PC-3 (cell line): ENCODE measurements at regions not wholly inside any gene's neighbourhood (a gene's known extent, or its start where the extent isn't known, plus 50 kb on each side); places are given as distances from the start of the nearest gene placed in this dataset.
"Not testable (repeated sequence)": the region's sequence is repeated elsewhere in the genome, so short reads cannot be mapped to it uniquely, and the experiment has no call there.

Experiments used
- ATAC-seq: fragments of 200-7000 bp; cut with Tn5 transposase; 2 replicates; pipeline ENCODE4 v1.9.1; 2020; ENCODE audit warnings: mild to moderate bottlenecking, moderate library complexity
- BruUV-seq: library from RNA; stranded (reverse); fragments of 400-500 nt; replicated peaks from 2 replicates; lab custom pipeline; 2021; lab: Mats Ljungman, UMichigan
- CTCF ChIA-PET: fragments of 300-600 bp; sonication (Branson Sonifier 250); formaldehyde crosslinking; loops from one replicate; lab custom pipeline; 2022; ENCODE audit warnings: antibody characterized with exemption; lab: Charles Lee
- POLR2A ChIA-PET: fragments of 300-600 bp; sonication (Branson Sonifier 250); formaldehyde crosslinking; loops from one replicate; lab custom pipeline; 2022; ENCODE audit warnings: antibody characterized with exemption; ENCODE audit not compliant: unreplicated experiment; lab: Charles Lee
- DNase-seq: peaks from one replicate; pipeline ENCODE4 v3.0.0-alpha.2; 2015
- H2AFZ ChIP-seq: fragments of 300-600 bp; sonication (generic); 2 replicates; pipeline ENCODE4 v1.6.0; 2016; ENCODE audit warnings: antibody characterized with exemption, low read length
- H3F3A ChIP-seq: fragments of 300-600 bp; sonication (generic); one replicate; pipeline ENCODE4 v1.6.0; 2017; ENCODE audit warnings: antibody characterized with exemption, low read length, control low read depth, mild to moderate bottlenecking; ENCODE audit not compliant: unreplicated experiment
- H3K27ac ChIP-seq: fragments of 300-600 bp; sonication (generic); 2 replicates; pipeline ENCODE4 v1.5.1; 2016; ENCODE audit warnings: mild to moderate bottlenecking, low read length
- H3K27me3 ChIP-seq: fragments of 300-600 bp; sonication (generic); 2 replicates; pipeline ENCODE4 v1.6.1; 2016; ENCODE audit warnings: low read length, mixed read lengths
- H3K36me3 ChIP-seq: fragments of 300-600 bp; sonication (generic); 2 replicates; pipeline ENCODE4 v1.6.1; 2016; ENCODE audit warnings: low read depth, mixed run types, low read length, mixed read lengths
- H3K4me1 ChIP-seq: fragments of 300-600 bp; sonication (generic); 2 replicates; pipeline ENCODE4 v1.5.1; 2016; ENCODE audit warnings: low read length; ENCODE audit not compliant: insufficient read depth
- H3K4me2 ChIP-seq: fragments of 300-600 bp; sonication (generic); 2 replicates; pipeline ENCODE4 v1.6.0; 2016; ENCODE audit warnings: low read length
- H3K4me3 ChIP-seq: fragments of 300-600 bp; sonication (generic); 2 replicates; pipeline ENCODE4 v1.5.1; 2016; ENCODE audit warnings: mild to moderate bottlenecking, low read length, mixed read lengths
- H3K79me2 ChIP-seq: fragments of 300-600 bp; sonication (generic); 2 replicates; pipeline ENCODE4 v1.6.1; 2017; ENCODE audit warnings: low read length, mixed read lengths
- H3K9ac ChIP-seq: fragments of 300-600 bp; sonication (generic); 2 replicates; pipeline ENCODE4 v1.6.0; 2016; ENCODE audit warnings: mild to moderate bottlenecking, low read length
- H3K9me2 ChIP-seq: fragments of 300-600 bp; sonication (generic); replicated peaks from 2 replicates; pipeline ENCODE4 v1.6.1; 2016; ENCODE audit warnings: mixed run types, low read length, mixed read lengths
- H3K9me3 ChIP-seq: fragments of 300-600 bp; sonication (generic); 2 replicates; pipeline ENCODE4 v1.6.1; 2016; ENCODE audit warnings: low read length, mixed read lengths
- H4K20me1 ChIP-seq: fragments of 300-600 bp; sonication (generic); 2 replicates; pipeline ENCODE4 v1.6.1; 2016; ENCODE audit warnings: low read length, mixed read lengths
- CTCF ChIP-seq: fragments of 300-600 bp; sonication (generic); conservative IDR thresholded peaks from 2 replicates; pipeline ENCODE4 v1.5.1; 2017; ENCODE audit warnings: antibody characterized with exemption, low read depth, mild to moderate bottlenecking, low read length
- EZH2 ChIP-seq: fragments of 300-600 bp; sonication (generic); IDR thresholded peaks from one replicate; pipeline ENCODE4 v1.6.1; 2017; ENCODE audit warnings: antibody characterized with exemption, mild to moderate bottlenecking, low read length; ENCODE audit not compliant: unreplicated experiment
- EZH2phosphoT487 ChIP-seq: fragments of 300-600 bp; sonication (generic); IDR thresholded peaks from 2 replicates; pipeline ENCODE4 v1.6.1; 2018; ENCODE audit warnings: mild to moderate bottlenecking, antibody characterized with exemption, low read length, borderline replicate concordance
- intact Hi-C: fragments of 100-400 bp; cut with micrococcal nuclease; formaldehyde crosslinking; loops from 2 replicates; pipeline ENCODE4 v1.9.0; 2023

- POLR2A ChIA-PET = no interaction called here
- CTCF ChIA-PET = no interaction called here
- H3K9me2 ChIP-seq = no peaks in the 10 kb centered on the region
- no peak overlapping the region for H3K4me2 ChIP-seq
- TF ChIP-seq EZH2 (no peak), EZH2phosphoT487 (no peak), CTCF (no peak)
- H3K36me3 ChIP-seq = no peaks in the 10 kb centered on the region
- H3K27me3 ChIP-seq = 0 out of 2 replicates have a peak, but pooled peaks cover 4% of the 10 kb centered on the region
- BruUV-seq = no TSS peak
- no peak for ATAC-seq
- no peaks in the 10 kb centered on the region for H3K9me3 ChIP-seq
- H4K20me1 ChIP-seq = no peaks in the 10 kb centered on the region
- intact Hi-C loops = no loop called here
- no peak for DNase-seq
- H3K79me2 ChIP-seq = no peaks in the 10 kb centered on the region
- no peak overlapping the region for H3K27ac ChIP-seq
- no peak overlapping the region for H2AFZ ChIP-seq
- no peak overlapping the region for H3K9ac ChIP-seq
- H3F3A ChIP-seq = no peaks in the 10 kb centered on the region
- H3K4me3 ChIP-seq = no peak overlapping the region
- no peaks in the 10 kb centered on the region for H3K4me1 ChIP-seq
These were observed 84.9 kb upstream of the RPH3AL start for GRCh38 chr17:437545-437944.

- Histone ChIP-seq H3K9me2 (no peaks in the 10 kb centered on the region), H2AFZ (no peak overlapping the region), H4K20me1 (no peaks in the 10 kb centered on the region), H3K4me3 (no peak overlapping the region), H3K36me3 (no peaks in the 10 kb centered on the region), H3K9ac (no peak overlapping the region), H3K4me2 (no peak overlapping the region), H3K27me3 (0 out of 2 replicates have a peak, but pooled peaks cover 4% of the 10 kb centered on the region), H3K9me3 (no peaks in the 10 kb centered on the region), H3K79me2 (no peaks in the 10 kb centered on the region), H3K27ac (no peak overlapping the region), H3K4me1 (no peaks in the 10 kb centered on the region), H3F3A (no peaks in the 10 kb centered on the region)
- intact Hi-C loops = no loop called here
- POLR2A ChIA-PET = no interaction called here
- CTCF ChIA-PET = no interaction called here
- no peak for DNase-seq
- BruUV-seq = no TSS peak
- TF ChIP-seq EZH2 = no peak
- TF ChIP-seq EZH2phosphoT487 = no peak
- TF ChIP-seq CTCF = no peak
- ATAC-seq = no peak
These were observed 84.0 kb upstream of the RPH3AL start for GRCh38 chr17:436571-436970.

- H3K36me3 ChIP-seq, BruUV-seq, CTCF ChIA-PET, H3K9ac ChIP-seq, H2AFZ ChIP-seq, ATAC-seq, DNase-seq, H3F3A ChIP-seq, H3K27ac ChIP-seq, H3K4me1 ChIP-seq, H3K9me2 ChIP-seq, H3K79me2 ChIP-seq, H3K4me2 ChIP-seq, POLR2A ChIA-PET, intact Hi-C loops, H4K20me1 ChIP-seq, H3K27me3 ChIP-seq, H3K4me3 ChIP-seq, H3K9me3 ChIP-seq: not testable (repeated sequence)
These were observed 79.9 kb upstream of the RPH3AL start for GRCh38 chr17:432471-432870.
